ENCODE measurements at regions not wholly inside any gene's neighbourhood (a gene's known extent, or its start where the extent isn't known, plus 50 kb on each side); places are given as distances from the start of the nearest gene placed in this dataset.
A peak's percentile ranks its signal among the peaks of the same experiment; 100 is the strongest.

GRCh38 chr16:17590711-17591654, 120.2 kb upstream of the XYLT1 start:
- DNase-seq (ENCODE audit: low spot score) = no peak

- no peak for DNase-seq (ENCODE audit: low spot score)
Observed at GRCh38 chr16:17589898-17590297, 119.1 kb upstream of the XYLT1 start.

GRCh38 chr16:17585449-17586074, 114.8 kb upstream of the XYLT1 start:
- no peak for DNase-seq (ENCODE audit: low spot score)

GRCh38 chr16:17578981-17579874, 108.5 kb upstream of the XYLT1 start:
- DNase-seq (ENCODE audit: low spot score) = peak; percentile 89

- DNase-seq (ENCODE audit: low spot score) = no peak
Observed at GRCh38 chr16:17574256-17574655, 103.5 kb upstream of the XYLT1 start.

- no peak for DNase-seq (ENCODE audit: low spot score)
Observed at GRCh38 chr16:17572145-17572544, 101.4 kb upstream of the XYLT1 start.

GRCh38 chr16:17571499-17572093, 100.8 kb upstream of the XYLT1 start:
- DNase-seq (ENCODE audit: low spot score) = no peak

GRCh38 chr16:17568239-17568638, 97.5 kb upstream of the XYLT1 start:
- DNase-seq (ENCODE audit: low spot score) = no peak

GRCh38 chr16:17567455-17567854, 96.7 kb upstream of the XYLT1 start:
- DNase-seq (ENCODE audit: low spot score) = no peak

- no peak for DNase-seq (ENCODE audit: low spot score)
Observed at GRCh38 chr16:17566656-17567450, 96.1 kb upstream of the XYLT1 start.

- DNase-seq (ENCODE audit: low spot score) = no peak
Observed at GRCh38 chr16:17566075-17566474, 95.3 kb upstream of the XYLT1 start.

- no peak for DNase-seq (ENCODE audit: low spot score)
Observed at GRCh38 chr16:17565605-17566004, 94.8 kb upstream of the XYLT1 start.

GRCh38 chr16:17564856-17565255, 94.1 kb upstream of the XYLT1 start:
- DNase-seq (ENCODE audit: low spot score) = no peak

- DNase-seq (ENCODE audit: low spot score) = no peak
Observed at GRCh38 chr16:17563323-17564091, 92.7 kb upstream of the XYLT1 start.

GRCh38 chr16:17561056-17561455, 90.3 kb upstream of the XYLT1 start:
- DNase-seq (ENCODE audit: low spot score) = no peak

- no peak for DNase-seq (ENCODE audit: low spot score)
Observed at GRCh38 chr16:17560548-17560947, 89.8 kb upstream of the XYLT1 start.

- no peak for DNase-seq (ENCODE audit: low spot score)
Observed at GRCh38 chr16:17559394-17559793, 88.6 kb upstream of the XYLT1 start.

- no peak for DNase-seq (ENCODE audit: low spot score)
Observed at GRCh38 chr16:17557949-17558348, 87.2 kb upstream of the XYLT1 start.

- DNase-seq (ENCODE audit: low spot score) = no peak
Observed at GRCh38 chr16:17557480-17557879, 86.7 kb upstream of the XYLT1 start.

- DNase-seq (ENCODE audit: low spot score) = peak; percentile 52
Observed at GRCh38 chr16:17556276-17557052, 85.7 kb upstream of the XYLT1 start.
